ENCODE measurements at regions not wholly inside any gene's neighbourhood (a gene's known extent, or its start where the extent isn't known, plus 50 kb on each side); places are given as distances from the start of the nearest gene placed in this dataset.

DNA sequence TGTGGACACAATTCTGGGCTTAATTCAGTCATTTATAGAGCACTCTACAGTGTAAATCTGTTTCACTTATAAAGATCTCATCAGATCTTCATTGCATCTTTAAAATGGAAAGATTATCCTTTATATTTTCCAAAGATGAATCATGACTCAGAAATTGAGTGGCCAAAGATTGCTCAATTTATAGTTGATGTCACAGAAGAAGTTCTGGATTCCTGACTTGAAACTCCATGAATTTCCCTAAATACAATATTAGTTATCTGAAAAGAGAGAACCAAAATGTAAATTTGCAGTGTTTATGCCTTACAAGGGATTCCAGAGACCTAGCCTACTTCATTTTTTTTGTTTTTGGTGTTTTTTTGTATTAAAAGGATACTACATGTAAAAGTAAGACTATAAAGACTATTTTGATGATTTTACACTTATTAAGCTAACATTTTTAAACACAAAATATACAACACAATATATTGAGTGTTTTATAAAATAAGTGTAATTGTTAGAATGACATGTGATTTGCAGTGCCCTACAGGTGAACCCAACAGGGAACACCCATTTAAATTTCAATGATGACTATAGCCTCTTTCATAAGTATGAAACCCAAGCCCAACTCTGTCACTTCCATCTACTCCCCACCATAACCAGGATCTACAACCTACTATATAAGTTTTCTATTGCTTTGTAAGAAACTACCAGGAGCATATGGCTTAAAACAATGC, 183.5 kb downstream of the PCDH7 start (continued):
- TF ChIP-seq CHD7 (IDR thresholded peaks at IDR 0.05; ENCODE audit: insufficient replicate concordance, low read length) (no peak), CTBP2 (IDR thresholded peaks at IDR 0.05; ENCODE audit: borderline replicate concordance, insufficient read depth, insufficient read length, low read length) (no peak), SP4 (IDR thresholded peaks at IDR 0.05; ENCODE audit: low read length) (no peak), KDM4A (IDR thresholded peaks at IDR 0.05; ENCODE audit: low read depth, low read length, severe bottlenecking) (no peak), HDAC6 (IDR thresholded peaks at IDR 0.05; ENCODE audit: low read depth, low read length) (no peak), RXRA (IDR thresholded peaks at IDR 0.05; ENCODE audit: insufficient read depth, low read depth, low read length) (no peak), HDAC2 (IDR thresholded peaks at IDR 0.05; ENCODE audit: borderline replicate concordance in 1 of 2, low read depth in 2 of 2, low read length in 2 of 2) (no peak), GABPA (IDR thresholded peaks at IDR 0.05; ENCODE audit: borderline replicate concordance, insufficient read depth, low read length) (no peak), BRCA1 (IDR thresholded peaks at IDR 0.05; ENCODE audit: low read depth, low read length) (no peak), POLR2A (IDR thresholded peaks at IDR 0.05; ENCODE audit: control extremely low read depth in 1 of 2, low read depth in 2 of 2, low read length in 2 of 2) (no peak), YY1 (IDR thresholded peaks at IDR 0.05; ENCODE audit: low read depth, low read length) (no peak)
